IPS-NIHi7 (cell line): ENCODE measurements at regions not wholly inside any gene's neighbourhood (a gene's known extent, or its start where the extent isn't known, plus 50 kb on each side); places are given as distances from the start of the nearest gene placed in this dataset.
"Not testable (repeated sequence)": the region's sequence is repeated elsewhere in the genome, so short reads cannot be mapped to it uniquely, and the experiment has no call there.

Experiments
- DNase-seq: peaks from one replicate; pipeline ENCODE4 v3.0.0; 2012; ENCODE audit warnings: mixed read lengths; ENCODE audit errors: extremely low spot score

DNA sequence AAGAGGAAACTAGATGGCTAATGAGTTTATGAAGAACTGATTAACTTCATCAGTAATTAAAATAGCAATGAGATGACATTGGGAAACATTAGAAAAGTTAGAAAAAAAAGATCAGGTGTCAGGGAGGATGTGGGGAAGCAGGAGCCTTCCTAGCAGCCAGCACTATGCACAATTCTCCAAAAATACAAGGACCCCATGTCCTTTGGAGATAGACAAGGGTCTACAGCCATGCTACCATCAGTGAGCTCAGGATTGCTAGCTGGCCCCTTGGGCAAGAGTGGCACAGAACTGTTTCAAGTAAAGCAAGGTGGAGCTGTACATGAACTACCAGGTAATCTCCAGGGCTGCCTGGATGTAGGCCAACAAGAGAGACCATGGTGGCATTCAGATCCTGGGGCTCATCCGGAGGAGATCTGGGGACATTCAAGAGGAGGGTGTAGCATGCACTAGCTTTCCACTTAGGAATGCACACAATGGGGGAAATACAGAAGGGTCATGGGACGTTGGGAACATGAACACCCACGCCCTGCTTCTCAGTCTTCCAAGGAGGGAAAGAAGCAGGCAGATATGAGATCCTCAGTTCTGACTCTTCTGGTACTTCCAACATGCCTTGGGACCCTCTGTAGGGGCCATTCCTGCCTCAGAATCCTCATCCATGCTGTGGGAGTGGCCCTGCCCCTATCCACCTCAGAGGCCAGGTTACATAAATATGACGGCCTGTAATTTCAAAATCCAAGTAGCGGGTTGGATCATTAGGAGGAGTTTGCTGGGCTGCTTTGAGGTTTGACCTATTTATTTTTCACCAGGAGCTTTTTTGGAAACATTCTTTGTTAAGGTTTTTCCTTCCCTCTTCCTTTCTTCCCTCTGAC lies 82.2 kb upstream of the HABP2 start:
- DNase-seq: no peak

DNA sequence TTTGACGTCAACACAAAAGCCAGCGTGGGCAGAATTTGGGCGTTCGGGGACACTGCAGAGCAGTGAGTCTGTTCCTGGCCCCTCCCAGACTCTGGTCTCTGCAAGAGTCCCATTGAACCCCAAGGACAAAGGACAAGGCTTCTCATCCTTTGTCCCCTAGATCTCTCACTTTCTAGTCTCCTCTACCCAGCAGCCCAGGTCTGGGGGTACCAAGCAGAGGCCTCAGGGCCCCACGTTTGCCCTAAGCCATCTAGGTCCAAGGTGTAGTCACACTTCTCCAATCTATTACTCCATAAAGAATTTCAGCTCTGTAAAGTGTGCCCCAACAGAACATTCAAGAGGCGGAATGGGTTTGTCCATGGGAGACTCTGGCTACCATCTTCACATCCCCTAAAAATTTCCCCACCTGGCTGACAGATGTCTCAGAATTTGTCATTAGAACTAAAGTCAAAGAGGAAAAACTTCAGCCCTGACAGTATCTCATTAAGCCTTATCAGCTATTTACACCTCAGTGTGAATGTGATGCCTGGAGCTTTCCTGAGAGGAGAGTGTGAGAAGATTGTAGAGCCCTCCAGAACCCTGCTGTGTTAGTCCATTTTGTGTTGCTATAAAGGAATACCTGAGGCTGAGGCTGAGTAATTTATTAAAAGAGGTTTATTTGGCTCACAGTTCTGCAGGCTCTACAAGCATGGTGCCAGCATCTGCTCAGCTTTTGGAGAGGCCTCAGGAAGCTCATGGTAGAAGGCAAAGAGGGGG lies 81.4 kb upstream of the HABP2 start:
- no peak for DNase-seq

DNA sequence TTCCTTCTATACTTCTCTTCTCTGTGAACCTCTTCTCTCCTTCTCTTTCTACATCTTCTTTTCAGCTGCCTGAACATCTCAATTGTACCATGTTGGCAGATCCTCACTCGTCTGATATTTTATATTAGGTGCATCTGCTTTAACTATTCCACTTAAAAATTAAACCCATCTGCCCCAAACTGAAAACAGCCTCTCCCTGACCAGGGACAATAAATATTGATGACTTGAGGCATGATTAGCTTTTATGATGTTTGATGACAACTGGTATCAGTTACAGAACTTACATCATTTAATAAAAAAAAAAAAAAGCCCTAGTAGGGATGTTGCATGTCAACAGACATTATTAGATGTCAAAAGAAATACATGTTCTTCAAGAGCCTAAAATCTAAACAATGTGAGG lies 79.8 kb upstream of the HABP2 start:
- DNase-seq: no peak

DNA sequence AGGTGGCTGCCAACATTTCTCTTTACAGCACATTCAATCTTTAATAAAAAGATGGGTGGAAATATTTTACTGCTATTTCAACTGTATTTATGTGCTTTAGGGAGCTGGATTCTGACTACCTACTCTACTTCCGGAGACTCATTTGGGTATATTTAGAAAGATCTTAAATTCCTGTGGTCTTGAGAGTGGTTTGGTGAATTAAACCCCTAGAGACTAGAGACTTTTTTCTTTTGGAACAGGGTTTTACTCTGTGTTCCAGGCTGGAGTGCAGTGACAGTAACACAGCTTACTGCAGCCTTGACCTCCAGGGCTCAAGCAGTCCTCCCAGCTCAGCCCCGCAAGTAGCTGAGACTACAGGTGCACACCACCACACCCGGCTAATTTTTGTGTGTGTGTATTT lies 79.0 kb upstream of the HABP2 start:
- DNase-seq: no peak

DNA sequence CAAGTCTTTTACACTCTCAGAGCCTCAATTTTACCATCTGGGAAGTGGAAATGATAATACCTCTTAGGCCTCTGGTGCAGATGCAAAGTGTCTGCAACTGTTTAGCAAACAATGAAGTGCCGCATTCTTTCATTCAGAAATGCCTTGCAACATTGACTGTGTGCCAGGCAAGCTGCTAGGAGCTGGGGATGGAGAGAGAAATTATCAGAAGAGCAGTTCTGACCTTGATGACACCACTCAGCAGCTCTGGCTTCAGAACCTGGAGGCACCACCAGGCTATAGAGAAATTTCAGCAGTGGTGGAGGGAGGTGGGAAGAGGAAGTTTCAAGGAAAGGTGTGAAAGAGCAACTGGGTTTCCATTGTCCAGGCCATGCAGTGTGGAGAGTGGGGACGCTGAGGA lies 78.1 kb upstream of the HABP2 start:
- DNase-seq: no peak

DNA sequence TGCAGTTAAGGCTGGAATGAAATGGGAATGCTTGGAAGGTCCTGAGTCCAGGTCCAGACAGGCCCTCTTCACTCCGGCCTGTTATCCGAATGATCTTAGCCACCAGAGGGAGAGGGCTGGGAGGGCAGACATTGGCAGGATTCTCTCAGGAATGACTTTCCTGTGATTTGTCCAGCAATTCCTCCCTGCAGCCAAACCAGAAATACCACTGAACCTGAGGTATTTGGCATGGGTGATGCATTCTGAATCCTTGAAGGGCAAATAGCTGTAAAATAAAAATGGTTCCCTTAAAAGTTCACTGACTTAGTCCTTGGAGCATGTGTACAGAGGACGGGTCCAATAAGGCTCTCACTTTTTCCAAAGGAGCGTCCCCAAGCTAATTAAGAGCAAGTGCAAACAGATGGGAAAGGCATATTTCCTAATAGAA lies 77.5 kb upstream of the HABP2 start:
- no peak for DNase-seq

DNA sequence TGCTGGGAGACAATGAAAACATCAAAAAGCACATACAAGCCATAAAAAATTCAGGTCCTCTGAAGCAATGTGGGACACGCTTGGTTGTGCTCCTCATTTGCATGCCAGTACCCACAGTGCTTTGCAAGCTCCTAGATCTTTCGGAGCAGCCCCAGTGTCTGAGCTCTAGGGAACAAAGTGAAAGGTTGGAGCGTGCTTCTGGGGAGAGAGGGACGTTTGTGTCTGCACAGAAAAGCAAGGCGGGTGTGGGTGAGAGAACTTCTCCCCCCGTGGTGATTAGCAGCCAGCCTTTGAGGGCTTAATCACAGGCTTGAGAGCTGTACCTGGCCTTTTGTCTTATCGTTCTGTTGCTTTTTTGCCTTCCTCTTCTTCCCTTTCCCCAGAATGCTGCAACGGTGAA lies 76.7 kb upstream of the HABP2 start:
- DNase-seq: no peak

DNA sequence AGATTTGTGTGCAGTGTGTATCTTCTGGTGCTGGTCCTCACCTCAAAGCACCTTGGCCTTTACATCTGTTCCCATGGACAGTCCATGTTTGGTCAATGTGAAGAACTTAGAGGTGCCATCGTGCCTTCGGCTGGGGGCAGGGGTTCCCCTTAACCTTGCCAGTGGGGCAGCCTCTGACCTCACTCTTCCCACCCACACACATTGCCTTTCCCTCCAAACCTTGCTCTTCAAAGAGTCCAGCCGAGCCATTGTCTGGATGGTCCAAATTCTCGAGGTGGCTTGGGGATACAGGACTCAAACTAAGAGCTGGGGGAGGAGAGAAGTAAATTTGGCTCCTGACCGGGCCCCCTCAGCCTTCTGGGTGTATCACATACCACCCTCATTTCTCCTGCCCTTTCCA lies 76.2 kb upstream of the HABP2 start:
- DNase-seq: no peak

DNA sequence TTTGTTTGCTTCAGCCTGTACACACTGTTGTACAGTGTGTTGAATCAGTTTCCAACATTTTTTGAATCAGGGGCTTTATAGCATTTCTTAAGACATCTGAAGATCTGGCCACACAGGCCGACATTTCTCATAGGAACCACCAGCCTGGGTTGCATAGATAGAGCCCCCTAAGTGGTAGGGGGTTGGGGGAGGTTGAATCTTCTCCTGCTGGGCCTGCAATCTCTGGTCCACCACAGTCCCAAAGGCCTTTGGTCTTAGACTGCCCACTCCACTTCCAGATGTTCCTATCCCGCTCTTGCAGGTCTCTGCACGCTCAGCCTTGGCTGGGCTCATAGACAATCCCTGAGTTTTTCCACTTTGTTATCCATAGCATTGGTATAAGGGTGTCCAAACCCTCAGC lies 75.4 kb upstream of the HABP2 start:
- DNase-seq: no peak

DNA sequence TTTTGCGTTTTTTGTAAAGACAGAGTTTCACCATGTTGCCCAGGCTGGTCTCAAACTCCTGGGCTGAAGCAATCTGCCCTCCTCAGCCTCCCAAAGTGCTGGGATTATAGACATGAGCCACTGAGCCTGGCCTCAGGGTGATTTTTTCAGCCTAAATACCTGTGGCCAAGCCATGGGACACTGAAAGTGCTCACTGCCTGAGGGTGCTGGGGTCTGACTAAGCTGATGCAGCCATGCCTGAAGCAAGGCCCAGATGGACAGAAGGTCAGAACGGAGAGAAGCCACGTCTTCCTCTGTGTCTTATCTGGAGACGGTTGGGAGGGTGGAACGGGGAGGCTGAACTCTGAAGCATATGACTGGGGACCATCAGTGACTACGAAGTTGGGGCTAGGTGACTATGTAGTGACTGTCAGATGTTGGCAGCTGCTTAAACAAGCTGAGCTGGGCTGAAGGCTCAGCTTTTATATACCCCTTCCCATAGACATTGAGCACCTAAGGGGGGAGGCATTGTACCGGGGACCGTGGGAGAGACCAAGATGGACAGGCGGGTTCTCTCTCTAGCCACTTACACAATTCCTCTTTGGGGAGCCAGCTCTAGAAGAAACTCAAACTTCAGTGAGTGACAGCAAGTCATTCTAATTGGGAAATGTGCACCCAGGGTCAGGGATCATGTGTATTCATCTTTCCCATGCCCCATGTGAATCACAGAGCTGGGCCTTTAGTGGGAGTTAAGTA lies 73.3 kb upstream of the HABP2 start:
- DNase-seq: no peak

DNA sequence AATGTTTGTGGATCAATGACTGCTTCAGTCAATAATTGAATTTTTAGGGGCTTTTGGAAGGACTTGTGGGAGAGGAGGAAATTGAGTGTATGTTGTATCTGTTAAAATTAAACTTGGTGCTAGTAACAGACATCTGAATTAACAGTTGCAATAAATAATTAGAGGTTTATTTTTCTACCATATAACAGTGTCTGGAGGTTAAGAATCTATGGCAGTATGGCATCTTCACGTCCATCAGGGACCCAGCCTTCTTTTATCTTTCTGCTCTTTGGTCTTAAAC lies 72.8 kb upstream of the HABP2 start:
- no peak for DNase-seq

DNA sequence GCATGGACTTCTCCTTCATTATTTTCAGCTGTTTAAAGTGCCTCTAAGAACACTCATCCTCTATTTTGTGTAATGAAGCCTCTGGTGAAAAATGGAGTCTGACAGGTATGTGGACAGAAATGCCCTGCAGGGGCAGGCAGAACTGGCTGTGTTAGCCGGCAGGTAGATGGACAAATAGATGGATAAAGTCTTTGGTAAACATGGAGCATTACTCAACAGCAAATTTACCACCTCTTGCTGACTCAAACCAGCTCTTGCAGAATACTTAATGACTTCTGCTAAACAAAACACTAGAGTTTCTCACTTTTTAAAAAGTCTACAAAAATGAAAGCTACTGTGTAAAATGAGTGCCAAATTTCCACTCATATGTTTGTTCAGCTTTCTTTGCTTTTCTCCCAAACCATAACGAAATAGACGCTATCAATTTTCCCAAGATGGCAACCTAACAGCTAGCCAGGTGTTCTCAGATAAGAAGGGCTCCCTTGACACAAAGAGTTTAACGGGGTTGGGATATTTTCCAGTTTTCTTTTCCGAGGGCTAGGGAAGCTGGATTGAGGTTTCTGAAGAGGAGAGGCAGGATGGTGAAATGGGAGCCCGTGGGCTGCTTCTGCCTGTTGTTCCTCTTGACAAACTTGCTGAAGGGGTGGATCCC lies 71.9 kb upstream of the HABP2 start:
- DNase-seq: no peak

DNA sequence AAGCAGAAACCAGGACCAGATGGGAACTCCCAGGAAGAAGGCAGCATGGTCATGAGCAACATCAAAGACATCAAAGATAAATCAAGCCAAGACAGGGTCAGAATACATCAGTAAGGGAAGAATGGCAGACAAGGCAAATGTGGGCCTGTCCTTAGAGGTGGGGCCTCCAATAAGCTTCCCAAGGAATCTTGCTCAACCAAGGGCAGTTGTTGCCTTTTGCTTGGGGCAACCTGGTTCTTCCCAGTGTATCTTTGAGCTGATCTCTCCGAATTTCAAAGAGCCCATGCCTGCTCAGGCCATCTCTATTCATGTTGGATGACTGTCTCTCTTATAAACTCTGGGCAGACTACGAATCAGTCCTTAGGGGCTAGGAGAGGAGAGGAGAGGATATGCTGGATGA lies 68.4 kb upstream of the HABP2 start:
- DNase-seq: no peak

DNA sequence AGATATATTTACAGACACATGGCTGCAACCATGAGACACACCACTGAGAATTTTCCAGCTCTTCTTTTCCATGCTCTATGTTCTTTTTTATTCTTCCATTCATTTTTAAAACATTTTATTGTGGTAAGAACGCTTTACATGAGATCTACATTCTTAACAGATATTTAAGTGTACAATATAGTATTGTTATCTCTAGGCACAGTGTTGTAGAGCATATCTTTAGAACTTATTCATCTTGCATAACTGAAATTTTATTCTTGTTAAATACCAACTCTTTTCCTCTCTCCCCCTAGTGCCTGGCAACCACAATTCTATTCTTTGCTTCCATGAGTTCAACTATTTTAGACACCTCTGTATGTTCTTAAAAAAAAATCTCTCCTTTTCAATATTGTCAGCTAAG lies 67.1 kb upstream of the HABP2 start:
- no peak for DNase-seq

DNA sequence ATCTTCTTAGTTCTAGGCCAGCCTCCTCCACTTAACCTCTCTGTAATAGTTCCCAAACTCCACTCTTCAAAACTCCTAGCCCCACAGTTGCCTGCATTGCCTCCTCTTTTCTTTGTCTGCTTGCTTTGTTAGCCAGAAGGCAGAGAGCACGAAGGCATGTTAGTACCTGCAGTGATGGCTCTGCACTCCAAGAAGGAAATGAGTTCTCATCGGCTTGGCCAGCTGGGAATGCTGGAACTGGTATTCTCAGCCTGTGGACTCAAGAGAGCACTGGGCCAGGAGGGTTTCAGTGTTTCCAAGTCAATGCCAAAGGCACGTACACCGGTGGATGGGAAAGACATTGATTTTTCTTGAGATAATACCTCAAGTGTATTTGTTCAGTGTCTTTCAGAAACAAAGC lies 66.3 kb upstream of the HABP2 start:
- no peak for DNase-seq

DNA sequence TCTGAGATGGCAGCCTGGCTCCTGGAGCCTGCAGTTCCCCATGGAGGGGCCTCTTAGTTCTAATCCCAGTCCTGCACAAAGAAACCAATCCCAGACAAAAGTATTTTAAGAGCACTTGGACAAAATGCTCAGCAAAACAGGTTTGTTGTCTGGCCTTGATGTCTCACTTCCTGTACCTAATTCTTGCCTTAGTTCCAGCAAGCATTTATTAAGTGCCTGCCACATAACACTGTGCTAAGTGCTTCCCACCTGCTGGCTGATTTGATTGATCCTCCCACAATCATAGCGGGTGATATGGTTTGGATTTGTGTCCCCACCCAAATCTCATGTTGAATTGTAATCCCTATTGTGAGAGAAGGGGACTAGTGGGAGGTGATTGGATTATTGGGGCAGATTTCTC lies 65.7 kb upstream of the HABP2 start:
- no peak for DNase-seq

DNA sequence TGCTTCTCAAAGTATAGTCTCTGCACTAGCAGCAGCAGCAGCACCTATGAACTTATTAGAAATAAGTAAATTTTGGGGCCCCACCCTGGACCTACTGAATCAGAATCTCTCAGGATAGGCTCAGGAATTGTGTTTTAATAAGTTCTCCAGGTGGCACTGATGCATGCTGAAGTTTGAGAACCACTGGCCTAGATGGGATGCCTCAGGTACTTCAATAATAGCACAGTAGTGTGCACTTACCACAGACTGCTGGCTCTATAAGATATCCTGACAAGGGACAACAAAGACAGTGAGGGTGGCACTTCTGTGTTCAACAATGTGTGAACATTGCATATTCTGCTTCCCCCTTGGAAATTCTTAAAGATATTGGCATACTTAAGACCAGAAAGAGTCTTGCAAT lies 64.7 kb upstream of the HABP2 start:
- no peak for DNase-seq

DNA sequence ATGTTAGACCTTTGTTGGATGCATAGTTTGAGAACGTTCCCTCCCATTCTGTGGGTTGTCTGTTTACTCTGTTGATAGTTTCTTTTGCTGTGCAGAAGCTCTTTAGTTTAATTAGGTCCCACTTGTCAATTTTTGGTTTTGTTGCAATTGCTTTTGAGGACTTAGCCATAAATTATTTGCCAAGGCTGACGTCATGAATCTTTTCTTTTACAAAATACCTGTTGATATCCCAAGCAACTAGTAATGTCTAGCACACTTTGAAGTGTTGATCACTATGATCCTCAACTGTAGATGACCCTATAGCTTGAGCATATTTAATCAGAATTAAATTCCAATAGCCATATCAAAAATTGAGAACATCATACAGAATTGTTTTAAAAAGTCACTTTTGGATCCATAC lies 63.3 kb upstream of the HABP2 start:
- not testable (repeated sequence) for DNase-seq

DNA sequence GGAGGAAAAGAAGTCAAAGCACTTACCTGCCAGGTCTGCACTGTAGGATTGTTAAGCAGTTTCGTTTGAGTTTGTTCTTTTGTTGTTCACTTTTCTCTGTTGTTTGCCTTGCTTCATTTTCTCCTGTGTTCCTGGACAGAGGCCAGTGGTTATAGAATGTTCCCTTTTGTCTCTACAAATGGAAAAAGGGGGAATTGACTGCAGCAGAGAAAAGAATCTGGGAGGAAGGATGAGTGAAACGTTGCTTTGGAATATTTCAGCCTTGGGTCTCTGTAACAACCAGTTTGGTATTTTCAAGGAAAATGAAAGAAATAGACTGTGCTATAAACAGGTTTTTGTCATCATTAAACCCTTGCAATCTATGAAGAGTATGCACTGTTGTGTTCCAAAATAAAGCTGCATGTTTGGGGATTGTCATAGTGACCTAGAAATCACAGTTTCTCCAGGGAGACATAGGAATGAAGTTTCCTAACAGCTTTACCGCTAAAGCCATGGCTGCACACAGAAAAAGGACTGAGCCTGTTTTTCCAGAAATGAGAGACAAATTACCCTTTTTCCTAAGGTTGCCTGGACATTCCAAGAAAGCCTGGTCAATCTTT lies 60.8 kb upstream of the HABP2 start:
- DNase-seq: no peak

DNA sequence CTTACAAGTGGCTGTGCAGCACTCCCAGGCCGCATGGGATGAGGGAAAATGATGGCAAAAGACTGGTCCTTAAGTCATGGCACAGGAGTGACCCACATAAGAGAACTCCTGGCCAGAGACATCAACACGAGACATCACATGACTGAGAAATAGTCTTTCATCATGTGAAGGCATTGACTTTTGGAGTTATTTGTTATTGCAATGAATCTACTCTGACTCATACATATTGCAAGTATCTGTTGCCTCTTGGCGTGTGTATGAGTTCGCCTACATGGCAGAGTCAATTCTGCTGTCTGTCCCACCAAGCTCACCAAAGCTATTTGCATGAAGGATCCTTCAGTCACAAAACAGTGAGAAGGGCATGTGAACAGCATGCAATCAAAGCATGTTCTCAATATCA lies 59.7 kb upstream of the HABP2 start:
- no peak for DNase-seq

DNA sequence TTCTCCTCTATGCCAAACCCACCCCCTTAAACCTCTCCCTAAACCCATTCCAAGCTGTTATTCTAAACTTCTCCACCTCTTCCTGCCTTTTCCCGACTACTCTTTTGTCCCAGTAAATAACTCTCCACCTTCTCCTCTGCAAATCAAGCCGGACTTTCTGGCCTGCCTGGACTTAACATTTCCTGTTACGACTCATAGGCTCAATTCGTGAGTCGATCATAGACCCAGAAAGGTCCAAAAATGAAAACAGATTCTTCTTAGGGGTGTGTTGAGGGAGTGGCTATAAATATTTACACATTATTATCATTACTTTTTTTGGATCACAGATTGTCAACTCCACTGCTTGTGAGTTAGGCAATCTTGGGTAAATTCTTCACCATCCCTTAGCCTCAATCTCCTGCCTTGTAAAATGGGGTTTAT lies 59.0 kb upstream of the HABP2 start:
- DNase-seq: no peak

DNA sequence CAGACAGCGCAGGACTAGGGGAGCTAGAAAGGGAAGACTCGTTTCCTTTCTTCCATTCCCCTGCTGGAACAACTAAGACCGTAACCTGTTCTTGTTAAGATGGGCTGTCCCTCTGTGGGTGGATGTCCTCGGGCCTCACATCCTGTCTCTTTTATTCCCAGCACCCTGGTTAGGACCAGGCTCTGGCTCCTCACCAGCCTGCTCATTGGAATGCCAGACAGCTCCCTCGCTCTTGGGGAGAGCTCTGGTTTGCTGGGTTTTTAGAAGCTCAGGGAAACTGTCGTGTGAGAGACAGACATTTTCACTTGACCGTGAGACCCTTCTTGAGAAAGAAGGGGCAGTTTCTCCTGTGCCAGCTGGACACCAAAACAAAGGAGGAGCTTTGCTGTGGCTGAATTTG lies 58.1 kb upstream of the HABP2 start:
- DNase-seq: peak; percentile 40
